22Rv1 (cell line): ENCODE measurements at regions not wholly inside any gene's neighbourhood (a gene's known extent, or its start where the extent isn't known, plus 50 kb on each side); places are given as distances from the start of the nearest gene placed in this dataset.
"Not testable (repeated sequence)": the region's sequence is repeated elsewhere in the genome, so short reads cannot be mapped to it uniquely, and the experiment has no call there.

Experiments
- H3K27ac ChIP-seq: fragments of 450-650 bp; 2 replicates; pipeline ENCODE4 v1.5.1; 2017
- ZFX ChIP-seq: fragments of 450-650 bp; IDR thresholded peaks from 2 replicates; pipeline ENCODE4 v1.6.1; 2017; ENCODE audit warnings: antibody characterized with exemption, borderline replicate concordance
- TF ChIP-seq, protein P1 (sequence below): fragments of 450-650 bp; IDR thresholded peaks from 2 replicates; pipeline ENCODE4 v1.5.1; 2017; ENCODE audit warnings: mild to moderate bottlenecking

DNA sequence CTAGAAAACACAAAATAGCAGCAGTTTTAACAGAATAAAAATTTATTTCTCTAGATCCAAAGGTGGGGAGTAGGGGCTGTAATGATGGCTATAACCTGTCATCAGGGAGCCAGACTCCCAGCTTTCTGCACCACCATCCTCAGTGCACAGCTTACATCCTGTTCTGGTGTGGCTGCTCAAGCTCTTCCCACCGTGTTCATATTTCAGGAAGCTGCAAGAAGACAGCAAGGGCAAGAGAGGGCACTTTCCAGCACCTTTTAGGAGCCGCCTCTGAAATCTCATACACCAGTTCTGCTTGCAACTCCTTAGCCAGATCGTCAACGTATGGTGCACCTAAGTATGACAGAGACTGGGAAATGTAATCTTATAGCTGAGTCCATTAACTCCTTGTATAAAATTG lies 253.7 kb downstream of the CENPC start:
- TF ChIP-seq, protein P1, sequence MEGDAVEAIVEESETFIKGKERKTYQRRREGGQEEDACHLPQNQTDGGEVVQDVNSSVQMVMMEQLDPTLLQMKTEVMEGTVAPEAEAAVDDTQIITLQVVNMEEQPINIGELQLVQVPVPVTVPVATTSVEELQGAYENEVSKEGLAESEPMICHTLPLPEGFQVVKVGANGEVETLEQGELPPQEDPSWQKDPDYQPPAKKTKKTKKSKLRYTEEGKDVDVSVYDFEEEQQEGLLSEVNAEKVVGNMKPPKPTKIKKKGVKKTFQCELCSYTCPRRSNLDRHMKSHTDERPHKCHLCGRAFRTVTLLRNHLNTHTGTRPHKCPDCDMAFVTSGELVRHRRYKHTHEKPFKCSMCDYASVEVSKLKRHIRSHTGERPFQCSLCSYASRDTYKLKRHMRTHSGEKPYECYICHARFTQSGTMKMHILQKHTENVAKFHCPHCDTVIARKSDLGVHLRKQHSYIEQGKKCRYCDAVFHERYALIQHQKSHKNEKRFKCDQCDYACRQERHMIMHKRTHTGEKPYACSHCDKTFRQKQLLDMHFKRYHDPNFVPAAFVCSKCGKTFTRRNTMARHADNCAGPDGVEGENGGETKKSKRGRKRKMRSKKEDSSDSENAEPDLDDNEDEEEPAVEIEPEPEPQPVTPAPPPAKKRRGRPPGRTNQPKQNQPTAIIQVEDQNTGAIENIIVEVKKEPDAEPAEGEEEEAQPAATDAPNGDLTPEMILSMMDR = no peak
- no peak for TF ChIP-seq ZFX
- no peak overlapping the region for H3K27ac ChIP-seq

DNA sequence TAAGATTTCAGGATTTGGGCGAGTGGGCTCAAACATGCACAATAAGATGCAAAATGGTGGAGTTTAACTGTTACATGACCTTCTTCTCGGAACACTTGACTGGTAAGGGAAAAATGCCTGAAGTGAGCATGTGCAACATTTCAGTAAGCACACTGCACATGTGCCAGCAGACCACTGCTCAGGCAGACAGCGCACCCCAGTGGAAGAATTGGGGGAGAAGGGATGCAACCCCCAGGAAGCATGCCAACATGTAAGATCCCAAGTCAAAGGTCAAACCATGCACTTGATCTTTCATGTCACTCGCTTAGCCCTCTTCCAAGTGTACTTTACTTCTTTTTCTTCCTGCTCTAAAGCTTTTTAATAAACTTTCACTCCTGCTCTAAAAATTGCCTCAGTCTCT lies 256.3 kb downstream of the CENPC start:
- H3K27ac ChIP-seq = no peak overlapping the region
- TF ChIP-seq, protein P1 = peak; percentile 58
- no peak for TF ChIP-seq ZFX

DNA sequence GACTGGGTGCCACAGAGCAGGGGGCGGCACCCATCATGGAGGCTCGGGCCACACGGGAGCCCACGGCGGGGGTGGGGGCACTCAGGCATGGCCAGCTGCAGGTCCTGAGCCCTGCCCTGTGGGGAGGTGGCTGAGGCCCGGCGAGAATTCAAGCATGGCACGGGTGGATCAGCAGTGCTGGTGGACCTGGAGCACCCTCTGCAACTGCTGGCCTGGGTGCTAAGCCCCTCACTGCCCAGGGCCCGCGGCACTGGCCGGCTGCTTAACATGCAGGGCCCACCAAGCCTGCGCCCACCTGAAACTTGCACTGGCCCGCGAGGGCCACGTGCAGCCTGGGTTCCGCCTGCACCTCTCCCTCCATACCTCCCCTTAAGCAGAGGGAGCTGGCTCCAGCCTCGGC lies 258.6 kb downstream of the CENPC start:
- no peak overlapping the region for H3K27ac ChIP-seq
- TF ChIP-seq ZFX = no peak
- TF ChIP-seq, protein P1 = no peak

DNA sequence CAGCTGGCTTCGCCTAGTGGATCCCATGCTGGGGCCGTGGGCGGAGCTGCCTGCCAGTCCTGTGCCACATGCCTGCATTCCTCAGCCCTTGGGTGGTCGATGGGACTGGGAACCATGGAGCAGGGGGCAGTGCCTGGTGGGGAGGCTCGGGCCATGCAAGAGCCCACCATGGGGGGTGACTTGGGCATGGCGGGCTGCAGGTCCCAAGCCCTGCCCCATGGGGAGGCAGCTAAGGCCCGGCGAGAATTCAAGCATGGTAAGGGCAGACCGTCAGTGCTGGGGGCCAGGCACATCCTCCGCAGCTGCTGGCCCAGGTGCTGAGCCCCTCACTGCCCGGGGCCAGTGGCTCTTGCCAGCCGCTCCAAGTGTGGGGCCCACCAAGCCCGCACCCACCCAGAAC lies 262.6 kb downstream of the CENPC start:
- TF ChIP-seq ZFX = no peak
- TF ChIP-seq, protein P1 = no peak
- no peak overlapping the region for H3K27ac ChIP-seq

DNA sequence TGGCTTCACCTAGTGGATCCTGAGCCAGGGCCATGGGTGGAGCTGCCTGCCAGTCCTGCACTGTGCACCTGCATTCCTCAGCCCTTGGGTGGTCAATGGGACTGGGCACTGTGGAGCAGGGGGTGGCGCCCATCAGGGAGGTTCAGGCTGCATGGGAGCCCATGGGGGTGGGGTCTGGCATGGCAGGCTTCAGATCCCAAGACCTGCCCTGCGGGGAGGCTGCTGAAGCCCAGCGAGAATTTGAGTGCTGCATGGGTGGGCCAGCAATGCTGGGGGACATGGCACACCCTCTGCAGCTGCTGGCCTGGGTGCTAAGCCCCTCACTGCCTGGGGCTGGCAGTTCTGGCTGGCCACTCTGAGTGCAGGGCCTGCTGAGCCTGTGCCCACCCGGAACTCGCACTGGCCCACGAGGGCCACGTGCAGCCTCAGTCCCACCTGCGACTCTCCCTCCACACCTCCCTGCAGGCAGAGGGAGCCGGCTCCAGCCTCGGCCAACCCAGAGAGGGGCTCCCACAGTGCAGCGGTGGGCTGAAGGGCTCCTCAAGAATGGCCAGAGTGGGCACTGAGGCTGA lies 270.0 kb downstream of the CENPC start:
- TF ChIP-seq ZFX = no peak
- TF ChIP-seq, protein P1 = no peak
- H3K27ac ChIP-seq = no peak overlapping the region

DNA sequence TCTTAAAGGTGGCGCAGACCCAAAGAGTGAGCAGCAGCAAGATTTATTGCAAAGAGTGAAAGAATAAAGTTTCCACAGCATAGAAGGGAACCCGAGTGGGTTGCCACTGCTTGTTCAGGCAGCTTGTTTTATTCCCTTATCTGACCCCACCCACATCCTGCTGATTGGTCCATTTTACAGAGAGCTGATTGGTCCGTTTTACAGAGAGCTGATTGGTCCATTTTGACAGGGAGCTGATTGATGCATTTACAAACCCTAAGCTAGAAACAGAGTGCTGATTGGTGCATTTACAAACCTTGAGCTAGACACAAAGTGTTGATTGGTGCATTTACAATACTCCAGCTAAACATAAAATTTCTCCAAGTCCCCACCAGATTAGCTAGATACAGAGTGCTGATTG lies 270.6 kb downstream of the CENPC start:
- not testable (repeated sequence) for H3K27ac ChIP-seq

DNA sequence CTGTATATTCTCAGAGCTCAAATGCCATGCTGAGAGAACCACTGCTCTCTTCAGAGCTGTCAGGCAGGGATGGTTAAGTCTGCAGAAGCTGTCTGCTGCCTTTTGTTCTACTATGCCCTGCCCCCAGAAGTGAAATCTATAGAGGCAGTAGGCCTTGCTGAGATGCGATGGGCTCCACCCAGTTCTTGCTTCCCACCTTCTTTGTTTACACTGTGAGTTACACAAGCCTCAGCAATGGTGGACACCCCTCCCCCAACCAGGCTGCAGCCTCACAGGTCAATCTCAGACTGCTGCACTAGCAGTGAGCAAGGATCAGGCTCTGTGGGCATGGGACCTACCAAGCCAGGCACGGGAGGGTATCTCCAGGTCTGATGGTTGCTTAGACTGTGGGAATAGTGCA lies 271.6 kb downstream of the CENPC start:
- no peak overlapping the region for H3K27ac ChIP-seq
- TF ChIP-seq, protein P1 = no peak
- no peak for TF ChIP-seq ZFX

DNA sequence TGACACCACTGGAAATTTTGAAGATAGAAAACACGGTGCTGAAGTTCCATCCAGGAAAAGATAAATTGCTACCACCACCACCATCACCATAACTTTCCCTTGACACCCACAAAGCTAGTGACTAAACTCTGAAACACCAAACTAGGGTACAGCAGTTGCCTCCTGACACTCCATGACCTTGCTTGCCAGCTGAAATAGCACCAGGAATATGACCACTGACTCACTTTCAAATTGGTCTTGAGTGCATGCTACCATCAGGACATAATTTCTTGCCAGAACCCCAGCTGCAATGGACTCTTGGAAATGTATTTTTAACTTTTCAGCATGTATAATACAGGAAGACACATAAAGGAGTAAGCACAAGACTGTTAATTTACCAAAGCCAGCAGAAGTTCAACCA lies 283.3 kb downstream of the CENPC start:
- TF ChIP-seq, protein P1 = no peak
- no peak for TF ChIP-seq ZFX
- no peak overlapping the region for H3K27ac ChIP-seq
